H1 (cell line): ENCODE measurements at regions not wholly inside any gene's neighbourhood (a gene's known extent, or its start where the extent isn't known, plus 50 kb on each side); places are given as distances from the start of the nearest gene placed in this dataset.

Experiments used
- CTCF ChIA-PET: fragments of 300-600 bp; sonication (Branson Sonifier 250); formaldehyde crosslinking; loops from one replicate; lab custom pipeline; 2021; ENCODE audit not compliant: partially characterized antibody; lab: Charles Lee
- POLR2A ChIA-PET: fragments of 300-600 bp; sonication (Branson Sonifier 250); formaldehyde crosslinking; loops from one replicate; lab custom pipeline; 2021; ENCODE audit warnings: inconsistent platforms; ENCODE audit not compliant: partially characterized antibody; lab: Charles Lee
- DNase-seq, 2 experiments: peaks; one replicate each; pipeline versions ENCODE4 v3.0.0 to v3.0.0-alpha.2; 2010 to 2022; ENCODE audit warnings: low spot score in 2 of 2, low read depth in 1 of 2, mixed read lengths in 1 of 2
- FAIRE-seq: peaks from 2 replicates; lab custom pipeline; 2011; peaks lifted over from hg19 to GRCh38; lab: Jason Lieb, UNC
- H2AFZ ChIP-seq: 2 replicates; pipeline ENCODE4 v1.8.1; 2012; ENCODE audit warnings: low read length, inconsistent platforms
- H2AK5ac ChIP-seq: 2 replicates; pipeline ENCODE4 v1.6.1; 2013; ENCODE audit warnings: low read depth, low read length
- H2BK120ac ChIP-seq: replicated peaks from 2 replicates; pipeline ENCODE3; 2013; ENCODE audit warnings: low read depth, low read length, inconsistent platforms
- H2BK12ac ChIP-seq: 2 replicates; pipeline ENCODE4 v1.6.1; 2013; ENCODE audit warnings: low read depth, low read length
- H2BK15ac ChIP-seq: 2 replicates; pipeline ENCODE4 v1.6.1; 2013; ENCODE audit warnings: low read length
- H2BK20ac ChIP-seq: 2 replicates; pipeline ENCODE4 v1.6.1; 2013; ENCODE audit warnings: low read length
- H2BK5ac ChIP-seq: 2 replicates; pipeline ENCODE4 v1.6.1; 2013; ENCODE audit warnings: low read depth, low read length
- H3K14ac ChIP-seq: 2 replicates; pipeline ENCODE4 v1.6.1; 2013; ENCODE audit warnings: inconsistent platforms; ENCODE audit not compliant: insufficient read length
- H3K18ac ChIP-seq: 2 replicates; pipeline ENCODE4 v1.6.1; 2013; ENCODE audit warnings: low read length; ENCODE audit errors: extremely low read depth
- H3K23ac ChIP-seq: 2 replicates; pipeline ENCODE4 v1.6.1; 2013; ENCODE audit warnings: inconsistent platforms; ENCODE audit not compliant: insufficient read length
- H3K23me2 ChIP-seq: 2 replicates; pipeline ENCODE4 v1.6.1; 2013; ENCODE audit warnings: low read depth, low read length
- H3K27ac ChIP-seq: 2 replicates; pipeline ENCODE4 v1.6.1; 2011; ENCODE audit warnings: low read depth, low read length, inconsistent platforms
- H3K27me3 ChIP-seq, 4 experiments: replicated peaks in 1 of 4; 1 replicate in 1 of 4; 2 replicates in 3 of 4; pipeline versions ENCODE4 v1.6.1 to v1.8.1; 2011 to 2013; ENCODE audit warnings: low read length in 3 of 4, mild to moderate bottlenecking in 3 of 4, inconsistent platforms in 2 of 4, mixed read lengths in 2 of 4, moderate library complexity in 1 of 4; ENCODE audit not compliant: control insufficient read depth in 3 of 4, insufficient read depth in 3 of 4; ENCODE audit errors: extremely low read depth in 1 of 4
- H3K36me3 ChIP-seq, 4 experiments: 2 replicates each; pipeline versions ENCODE4 v1.6.1 to v1.8.1; 2011 to 2013; ENCODE audit warnings: mild to moderate bottlenecking in 4 of 4, low read length in 3 of 4, moderate library complexity in 2 of 4, control low read depth in 1 of 4, inconsistent platforms in 1 of 4; ENCODE audit not compliant: insufficient read depth in 4 of 4, control insufficient read depth in 2 of 4
- H3K4ac ChIP-seq: replicated peaks from 2 replicates; pipeline ENCODE3; 2013; ENCODE audit warnings: low read length, low read depth, mixed read lengths, inconsistent platforms; ENCODE audit not compliant: insufficient read length
- H3K4me1 ChIP-seq, 4 experiments: replicated peaks in 1 of 4; 1 replicate in 1 of 4; 2 replicates in 3 of 4; pipeline versions ENCODE4 v1.6.1 to v1.8.1; 2011 to 2013; ENCODE audit warnings: low read length in 3 of 4, inconsistent platforms in 2 of 4, mixed read lengths in 1 of 4; ENCODE audit not compliant: insufficient read depth in 4 of 4, control insufficient read depth in 3 of 4
- H3K4me2 ChIP-seq, 2 experiments: 2 replicates each; pipeline versions ENCODE4 v1.6.1 to v1.8.1; 2011 to 2013; ENCODE audit warnings: low read depth in 2 of 2, low read length in 2 of 2, control low read depth in 1 of 2, inconsistent platforms in 1 of 2, mild to moderate bottlenecking in 1 of 2; ENCODE audit not compliant: insufficient read depth in 1 of 2
- H3K4me3 ChIP-seq, 4 experiments: fragments of 200-600, 300-600 bp in 1 of 4; sonication (generic), shearing (Covaris generic), sonication (Bioruptor Twin) in 1 of 4; 2 replicates each; pipeline versions ENCODE4 v1.5.1 to v1.8.1; 2011 to 2016; ENCODE audit warnings: low read length in 4 of 4, low read depth in 3 of 4, control low read depth in 2 of 4, inconsistent platforms in 2 of 4, mild to moderate bottlenecking in 2 of 4, mixed read lengths in 1 of 4, moderate library complexity in 1 of 4; ENCODE audit not compliant: insufficient read depth in 2 of 4; ENCODE audit errors: extremely low read depth in 1 of 4
- H3K56ac ChIP-seq: replicated peaks from 2 replicates; pipeline ENCODE3; 2013; ENCODE audit warnings: low read depth, mild to moderate bottlenecking, mixed read lengths, low read length, inconsistent platforms; ENCODE audit not compliant: insufficient read length
- H3K79me1 ChIP-seq: 2 replicates; pipeline ENCODE4 v1.6.1; 2013; ENCODE audit warnings: low read depth, low read length, control low read depth
- H3K79me2 ChIP-seq, 2 experiments: 2 replicates each; pipeline versions ENCODE4 v1.6.1 to v1.8.1; 2012 to 2013; ENCODE audit warnings: low read length in 2 of 2, mild to moderate bottlenecking in 2 of 2, inconsistent platforms in 1 of 2; ENCODE audit not compliant: insufficient read depth in 2 of 2, control insufficient read depth in 1 of 2
- H3K9ac ChIP-seq, 4 experiments: replicated peaks in 1 of 4; 1 replicate in 1 of 4; 2 replicates in 3 of 4; pipeline versions ENCODE4 v1.6.1 to v1.8.1; 2011 to 2013; ENCODE audit warnings: low read depth in 3 of 4, low read length in 3 of 4, control low read depth in 2 of 4, mild to moderate bottlenecking in 2 of 4, moderate library complexity in 2 of 4, inconsistent platforms in 1 of 4; ENCODE audit errors: extremely low read depth in 1 of 4
- H3K9me3 ChIP-seq, 2 experiments: 2 replicates each; pipeline versions ENCODE4 v1.6.1 to v1.8.1; 2012 to 2013; ENCODE audit warnings: mild to moderate bottlenecking in 2 of 2, moderate library complexity in 2 of 2, control low read depth in 1 of 2, inconsistent platforms in 1 of 2, low read depth in 1 of 2, low read length in 1 of 2, mixed read lengths in 1 of 2; ENCODE audit not compliant: insufficient read depth in 2 of 2
- H4K20me1 ChIP-seq, 2 experiments: replicated peaks in 1 of 2; 2 replicates each; pipeline versions ENCODE3 to v1.8.1; 2011 to 2013; ENCODE audit warnings: inconsistent platforms in 2 of 2, low read length in 2 of 2, mild to moderate bottlenecking in 1 of 2; ENCODE audit not compliant: insufficient read depth in 2 of 2, control insufficient read depth in 1 of 2
- H4K5ac ChIP-seq: 2 replicates; pipeline ENCODE4 v1.6.1; 2013; ENCODE audit warnings: low read length, low read depth, mixed read lengths, inconsistent platforms; ENCODE audit not compliant: insufficient read length
- H4K8ac ChIP-seq: 2 replicates; pipeline ENCODE4 v1.8.0; 2013; ENCODE audit warnings: mild to moderate bottlenecking, moderate library complexity, low read length, inconsistent platforms; ENCODE audit not compliant: insufficient read depth; ENCODE audit errors: extremely low read depth
- H4K91ac ChIP-seq: replicated peaks from 2 replicates; pipeline ENCODE3; 2013; ENCODE audit warnings: low read length, mixed read lengths, inconsistent platforms; ENCODE audit not compliant: insufficient read length
- ASH2L ChIP-seq: fragments of 200-600, 300-600 bp; sonication (generic); IDR thresholded peaks from one replicate; pipeline ENCODE4 v1.7.1; 2017; ENCODE audit warnings: low read length
- BRCA1 ChIP-seq: IDR thresholded peaks from 2 replicates; pipeline ENCODE4 v1.6.1; 2012; ENCODE audit warnings: low read depth, low read length, improper control_type of control experiment
- CEBPB ChIP-seq: IDR thresholded peaks from 2 replicates; pipeline ENCODE4 v1.6.1; 2012; ENCODE audit warnings: low read depth, low read length
- CTBP2 ChIP-seq: IDR thresholded peaks from 2 replicates; pipeline ENCODE4 v1.7.0; 2011; ENCODE audit warnings: borderline replicate concordance, mild to moderate bottlenecking, moderate library complexity, mixed read lengths, low read length; ENCODE audit not compliant: insufficient read depth, insufficient read length
- EZH2 ChIP-seq: fragments of 200-600 bp; sonication (generic); IDR thresholded peaks from 2 replicates; pipeline ENCODE4 v1.7.1; 2012; ENCODE audit warnings: low read depth, mild to moderate bottlenecking, moderate library complexity, low read length, inconsistent platforms; ENCODE audit not compliant: severe bottlenecking
- JUND ChIP-seq: IDR thresholded peaks from 2 replicates; pipeline ENCODE4 v1.6.1; 2011; ENCODE audit warnings: mild to moderate bottlenecking, improper control_type of control experiment, low read length
- KDM5A ChIP-seq: fragments of 200-600 bp; IDR thresholded peaks from 2 replicates; pipeline ENCODE4 v1.7.1; 2012; ENCODE audit warnings: mild to moderate bottlenecking, low read length, inconsistent platforms, mixed read lengths
- MAFK ChIP-seq: IDR thresholded peaks from 2 replicates; pipeline ENCODE4 v1.6.1; 2012; ENCODE audit warnings: low read depth, mild to moderate bottlenecking, improper control_type of control experiment, low read length
- RAD21 ChIP-seq, 2 experiments: IDR thresholded peaks in 1 of 2; conservative IDR thresholded peaks in 1 of 2; 2 replicates each; pipeline ENCODE4 v1.6.1; 2011; ENCODE audit warnings: low read depth in 2 of 2, low read length in 2 of 2, improper control_type of control experiment in 1 of 2, inconsistent platforms in 1 of 2, mild to moderate bottlenecking in 1 of 2, moderate library complexity in 1 of 2
- RFX5 ChIP-seq: IDR thresholded peaks from 2 replicates; pipeline ENCODE4 v1.6.1; 2011; ENCODE audit warnings: low read depth, low read length, improper control_type of control experiment, borderline replicate concordance
- RXRA ChIP-seq: IDR thresholded peaks from 2 replicates; pipeline ENCODE4 v1.6.1; 2011; ENCODE audit warnings: low read depth, mild to moderate bottlenecking, low read length, moderate library complexity; ENCODE audit not compliant: insufficient read depth
- TBP ChIP-seq: IDR thresholded peaks from 2 replicates; pipeline ENCODE4 v1.6.1; 2011; ENCODE audit warnings: low read depth, low read length, improper control_type of control experiment
- WGBS, 2 experiments: shearing (Covaris generic) in 1 of 2; methylation state at CpG; one replicate each; pipeline versions ENCODE4 v1.1.6 to v1.1.7; 2013 to 2015; ENCODE audit warnings: low lambda C conversion rate in 2 of 2, mixed read lengths in 2 of 2, inconsistent platforms in 1 of 2, low coverage in 1 of 2, missing lambda C conversion rate in 1 of 2; ENCODE audit not compliant: insufficient replicate concordance in 2 of 2, insufficient coverage in 1 of 2, insufficient read length in 1 of 2; ENCODE audit errors: extremely low coverage in 1 of 2, missing lambda C conversion rate in 1 of 2; 5-methylcytosine and 5-hydroxymethylcytosine counted together
- TF ChIP-seq, protein P1 (sequence below): IDR thresholded peaks from 2 replicates; pipeline ENCODE4 v1.6.1; 2011; ENCODE audit warnings: low read depth, mild to moderate bottlenecking, low read length; ENCODE audit not compliant: insufficient read depth
- TF ChIP-seq, protein P2 (sequence below): IDR thresholded peaks from 2 replicates; pipeline ENCODE4 v1.6.1; 2012; ENCODE audit warnings: inconsistent platforms

DNA sequence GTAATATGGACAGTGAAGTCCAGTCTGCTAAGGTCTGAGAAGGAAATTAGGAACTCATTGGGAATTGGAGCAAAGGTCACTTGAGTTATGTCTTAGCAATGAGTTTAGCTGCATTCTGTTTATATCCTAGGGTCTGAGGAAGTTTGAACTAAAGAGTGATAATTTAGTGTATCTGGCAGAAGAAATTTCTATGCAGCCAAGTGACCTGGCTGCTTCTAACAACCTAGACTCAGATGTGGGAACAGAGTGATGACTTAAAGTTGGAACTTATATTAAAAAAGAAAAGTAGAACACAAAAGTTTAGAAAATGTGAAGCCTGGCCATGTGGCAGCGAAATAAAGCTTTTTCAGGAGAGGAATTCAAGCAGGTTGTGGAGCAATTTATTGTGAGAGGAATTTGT lies 106.2 kb downstream of the PRDM9 start:
- Histone ChIP-seq H3K4me1 (no peaks in the 10 kb centered on the region), H3K56ac (no peak overlapping the region), H2AFZ (no peak overlapping the region), H4K20me1 (no peaks in the 10 kb centered on the region), H2BK5ac (no peak overlapping the region), H3K4ac (no peak overlapping the region), H3K79me1 (no peaks in the 10 kb centered on the region), H3K79me2 (no peaks in the 10 kb centered on the region), H3K27ac (no peak overlapping the region), H4K91ac (no peak overlapping the region), H3K27me3 (no peaks in the 10 kb centered on the region), H3K9ac (no peak overlapping the region), H2BK12ac (no peak overlapping the region), H3K14ac (no peak overlapping the region), H2BK20ac (no peak overlapping the region), H3K23me2 (no peaks in the 10 kb centered on the region), H2AK5ac (no peak overlapping the region), H3K4me2 (no peak overlapping the region), H4K5ac (no peak overlapping the region), H3K23ac (no peak overlapping the region), H3K36me3 (no peaks in the 10 kb centered on the region; a peak in 2 of 8 replicates), H2BK15ac (no peak overlapping the region), H3K9me3 (peaks cover 13 to 16% of the 10 kb centered on the region in 2 experiments; a peak in 3 of 4 replicates), H3K4me3 (no peak overlapping the region), H3K18ac (no peak overlapping the region), H4K8ac (no peak overlapping the region), H2BK120ac (no peak overlapping the region)
- DNase-seq (no peak), FAIRE-seq (no peak)
- POLR2A ChIA-PET, result no interaction called here
- WGBS, 2 experiments, result 93% methylated on average over 1 of the region's 1 CpG; no CpG with 5 or more reads in 1 of the 2 experiments
- CTCF ChIA-PET, result interaction anchor here (0.7 kb wide), 1 partner anchor 296 kb away, joined by 3 read pairs; no protein-coding TSS in a partner anchor
- TF ChIP-seq, protein P1, sequence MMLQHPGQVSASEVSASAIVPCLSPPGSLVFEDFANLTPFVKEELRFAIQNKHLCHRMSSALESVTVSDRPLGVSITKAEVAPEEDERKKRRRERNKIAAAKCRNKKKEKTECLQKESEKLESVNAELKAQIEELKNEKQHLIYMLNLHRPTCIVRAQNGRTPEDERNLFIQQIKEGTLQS, result no peak
- no peak for TF ChIP-seq RAD21 (IDR thresholded peaks at IDR 0.05 in 1 of 2, conservative IDR thresholded peaks at IDR 0.05 in 1 of 2; ENCODE audit: low read depth in 2 of 2, low read length in 2 of 2)
- no peak for TF ChIP-seq MAFK
- TF ChIP-seq KDM5A, result no peak
- TF ChIP-seq EZH2, result no peak
- TF ChIP-seq JUND, result no peak
- TF ChIP-seq ASH2L, result no peak
- TF ChIP-seq, protein P2, sequence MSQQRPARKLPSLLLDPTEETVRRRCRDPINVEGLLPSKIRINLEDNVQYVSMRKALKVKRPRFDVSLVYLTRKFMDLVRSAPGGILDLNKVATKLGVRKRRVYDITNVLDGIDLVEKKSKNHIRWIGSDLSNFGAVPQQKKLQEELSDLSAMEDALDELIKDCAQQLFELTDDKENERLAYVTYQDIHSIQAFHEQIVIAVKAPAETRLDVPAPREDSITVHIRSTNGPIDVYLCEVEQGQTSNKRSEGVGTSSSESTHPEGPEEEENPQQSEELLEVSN, result no peak
- no peak for TF ChIP-seq BRCA1
- TF ChIP-seq CTBP2, result no peak
- TF ChIP-seq TBP, result no peak
- TF ChIP-seq RFX5, result no peak
- TF ChIP-seq CEBPB, result no peak
- TF ChIP-seq RXRA, result no peak
